ENCODE measurements at regions not wholly inside any gene's neighbourhood (a gene's known extent, or its start where the extent isn't known, plus 50 kb on each side); places are given as distances from the start of the nearest gene placed in this dataset.

- TF ChIP-seq, protein P1, sequence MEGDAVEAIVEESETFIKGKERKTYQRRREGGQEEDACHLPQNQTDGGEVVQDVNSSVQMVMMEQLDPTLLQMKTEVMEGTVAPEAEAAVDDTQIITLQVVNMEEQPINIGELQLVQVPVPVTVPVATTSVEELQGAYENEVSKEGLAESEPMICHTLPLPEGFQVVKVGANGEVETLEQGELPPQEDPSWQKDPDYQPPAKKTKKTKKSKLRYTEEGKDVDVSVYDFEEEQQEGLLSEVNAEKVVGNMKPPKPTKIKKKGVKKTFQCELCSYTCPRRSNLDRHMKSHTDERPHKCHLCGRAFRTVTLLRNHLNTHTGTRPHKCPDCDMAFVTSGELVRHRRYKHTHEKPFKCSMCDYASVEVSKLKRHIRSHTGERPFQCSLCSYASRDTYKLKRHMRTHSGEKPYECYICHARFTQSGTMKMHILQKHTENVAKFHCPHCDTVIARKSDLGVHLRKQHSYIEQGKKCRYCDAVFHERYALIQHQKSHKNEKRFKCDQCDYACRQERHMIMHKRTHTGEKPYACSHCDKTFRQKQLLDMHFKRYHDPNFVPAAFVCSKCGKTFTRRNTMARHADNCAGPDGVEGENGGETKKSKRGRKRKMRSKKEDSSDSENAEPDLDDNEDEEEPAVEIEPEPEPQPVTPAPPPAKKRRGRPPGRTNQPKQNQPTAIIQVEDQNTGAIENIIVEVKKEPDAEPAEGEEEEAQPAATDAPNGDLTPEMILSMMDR (IDR thresholded peaks at IDR 0.05; ENCODE audit: borderline replicate concordance, insufficient read depth, low read depth, low read length): no peak
- no peak overlapping the region for H3K4me3 ChIP-seq (ENCODE audit: low read depth, low read length)
These were observed 728.7 kb downstream of the LTN1 start for GRCh38 chr21:28263974-28264373.

GRCh38 chr21:28261298-28261697, 731.4 kb downstream of the LTN1 start:
- H3K4me3 ChIP-seq (ENCODE audit: low read depth, low read length): no peak overlapping the region
- TF ChIP-seq, protein P1 (IDR thresholded peaks at IDR 0.05; ENCODE audit: borderline replicate concordance, insufficient read depth, low read depth, low read length): no peak

GRCh38 chr21:28257276-28257675, 735.4 kb downstream of the LTN1 start:
- TF ChIP-seq, protein P1 (IDR thresholded peaks at IDR 0.05; ENCODE audit: borderline replicate concordance, insufficient read depth, low read depth, low read length): no peak
- no peak overlapping the region for H3K4me3 ChIP-seq (ENCODE audit: low read depth, low read length)

DNA sequence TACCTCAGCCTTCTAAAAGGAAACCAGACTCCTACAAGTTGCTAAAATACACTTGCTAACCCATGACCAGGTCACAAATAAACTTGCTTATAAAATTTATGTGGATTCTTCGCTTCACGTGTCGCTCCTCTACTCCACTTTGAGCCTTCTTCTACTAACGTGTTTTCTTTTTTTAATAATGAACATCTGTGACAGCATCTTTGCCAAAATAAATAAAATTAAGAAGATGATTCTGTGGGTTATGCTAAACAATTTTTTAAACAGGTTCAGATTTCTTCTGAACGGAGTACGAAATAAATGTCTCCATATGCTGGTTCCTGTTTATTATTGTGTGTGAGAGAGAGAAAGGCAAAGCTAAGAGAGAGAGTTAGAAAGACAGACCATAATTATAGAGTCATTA, 735.8 kb downstream of the LTN1 start:
- TF ChIP-seq, protein P1 (IDR thresholded peaks at IDR 0.05; ENCODE audit: borderline replicate concordance, insufficient read depth, low read depth, low read length): no peak
- no peak overlapping the region for H3K4me3 ChIP-seq (ENCODE audit: low read depth, low read length)

- no peak overlapping the region for H3K4me3 ChIP-seq (ENCODE audit: low read depth, low read length)
- TF ChIP-seq, protein P1 (IDR thresholded peaks at IDR 0.05; ENCODE audit: borderline replicate concordance, insufficient read depth, low read depth, low read length): no peak
These were observed 736.3 kb downstream of the LTN1 start for GRCh38 chr21:28256420-28256831.

GRCh38 chr21:28253961-28254360, 738.7 kb downstream of the LTN1 start:
- TF ChIP-seq, protein P1 (IDR thresholded peaks at IDR 0.05; ENCODE audit: borderline replicate concordance, insufficient read depth, low read depth, low read length): no peak
- H3K4me3 ChIP-seq (ENCODE audit: low read depth, low read length): no peak overlapping the region

GRCh38 chr21:28253338-28253737, 739.3 kb downstream of the LTN1 start:
- H3K4me3 ChIP-seq (ENCODE audit: low read depth, low read length): no peak overlapping the region
- TF ChIP-seq, protein P1 (IDR thresholded peaks at IDR 0.05; ENCODE audit: borderline replicate concordance, insufficient read depth, low read depth, low read length): no peak
